DND-41 (cell line): ENCODE measurements at regions not wholly inside any gene's neighbourhood (a gene's known extent, or its start where the extent isn't known, plus 50 kb on each side); places are given as distances from the start of the nearest gene placed in this dataset.

Experiments used
- ATAC-seq: fragments of 200-7000 bp; cut with Tn5 transposase; 3 replicates; pipeline ENCODE4 v1.9.1; 2021; ENCODE audit warnings: low read depth; ENCODE audit not compliant: insufficient read depth
- DNase-seq: peaks from one replicate; pipeline ENCODE4 v3.0.0-alpha.2; 2020
- H2AFZ ChIP-seq: 2 replicates; pipeline ENCODE4 v1.6.0; 2012; ENCODE audit warnings: low read depth, low read length
- H3K27ac ChIP-seq: 2 replicates; pipeline ENCODE4 v1.5.1; 2012; ENCODE audit warnings: low read length, inconsistent platforms
- H3K27me3 ChIP-seq: fragments of 200-600 bp; sonication (generic); 2 replicates; pipeline ENCODE4 v1.6.0; 2012; ENCODE audit warnings: low read length, mild to moderate bottlenecking, inconsistent platforms; ENCODE audit not compliant: insufficient read depth, poor library complexity
- H3K36me3 ChIP-seq: 2 replicates; pipeline ENCODE4 v1.5.1; 2012; ENCODE audit warnings: low read length, inconsistent platforms; ENCODE audit not compliant: insufficient read depth
- H3K4me1 ChIP-seq: 2 replicates; pipeline ENCODE4 v1.5.1; 2012; ENCODE audit warnings: mild to moderate bottlenecking, low read length; ENCODE audit not compliant: insufficient read depth
- H3K4me2 ChIP-seq: 2 replicates; pipeline ENCODE4 v1.6.0; 2012; ENCODE audit warnings: mild to moderate bottlenecking, moderate library complexity, low read length, inconsistent platforms; ENCODE audit not compliant: insufficient read depth
- H3K4me3 ChIP-seq, 2 experiments: fragments of 200-600 bp in 1 of 2; shearing (Covaris generic) in 1 of 2; 2 replicates each; pipeline ENCODE4 v1.5.1; 2012 to 2016; ENCODE audit warnings: inconsistent platforms in 2 of 2, low read length in 2 of 2, mild to moderate bottlenecking in 2 of 2, low read depth in 1 of 2, moderate library complexity in 1 of 2
- H3K79me2 ChIP-seq: 2 replicates; pipeline ENCODE4 v1.6.0; 2012; ENCODE audit warnings: low read length, inconsistent platforms; ENCODE audit not compliant: insufficient read depth
- H3K9ac ChIP-seq: 2 replicates; pipeline ENCODE4 v1.6.0; 2012; ENCODE audit warnings: low read depth, mild to moderate bottlenecking, inconsistent platforms, low read length, moderate library complexity
- H3K9me3 ChIP-seq: 2 replicates; pipeline ENCODE4 v1.5.1; 2012; ENCODE audit warnings: low read length, moderate library complexity, mild to moderate bottlenecking, inconsistent platforms; ENCODE audit not compliant: insufficient read depth, severe bottlenecking
- H4K20me1 ChIP-seq: 2 replicates; pipeline ENCODE4 v1.6.0; 2012; ENCODE audit warnings: low read length; ENCODE audit not compliant: insufficient read depth
- EZH2 ChIP-seq: IDR thresholded peaks from 3 replicates; pipeline ENCODE4 v1.6.1; 2012; ENCODE audit warnings: borderline replicate concordance, low read depth, mild to moderate bottlenecking, moderate library complexity, low read length, inconsistent platforms; ENCODE audit not compliant: severe bottlenecking
- TF ChIP-seq, protein P1 (sequence below): IDR thresholded peaks from 2 replicates; pipeline ENCODE4 v1.5.1; 2012; ENCODE audit warnings: borderline replicate concordance, low read length, moderate library complexity, mild to moderate bottlenecking; ENCODE audit not compliant: poor library complexity, severe bottlenecking; ENCODE audit errors: extremely low read depth

DNA sequence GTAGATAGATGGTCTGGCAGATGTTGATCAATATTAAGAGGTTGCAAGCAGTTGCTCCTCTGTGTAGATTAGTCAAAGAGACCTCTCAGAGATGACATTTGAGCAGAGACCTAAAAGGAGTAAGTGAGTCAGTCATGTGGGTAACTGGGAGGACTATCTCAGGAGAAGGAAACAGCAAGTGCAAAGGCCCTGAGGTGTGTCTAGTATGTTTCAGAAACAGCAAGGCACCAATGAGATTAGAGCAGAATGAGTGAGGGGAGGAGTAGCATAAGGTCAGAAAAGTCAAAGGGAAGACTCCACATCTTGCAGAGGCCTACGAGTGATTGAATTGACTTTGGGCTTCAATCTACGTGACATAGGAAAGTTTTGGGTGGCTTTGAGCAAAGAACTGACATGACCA is 89.8 kb upstream of the COL1A2 start:
- ATAC-seq (no peak), DNase-seq (no peak)
- no peak overlapping the region for H2AFZ ChIP-seq
- no peaks in the 10 kb centered on the region for H3K36me3 ChIP-seq
- no peaks in the 10 kb centered on the region for H3K79me2 ChIP-seq
- H4K20me1 ChIP-seq = no peaks in the 10 kb centered on the region
- no peak overlapping the region for H3K27ac ChIP-seq
- TF ChIP-seq, protein P1, sequence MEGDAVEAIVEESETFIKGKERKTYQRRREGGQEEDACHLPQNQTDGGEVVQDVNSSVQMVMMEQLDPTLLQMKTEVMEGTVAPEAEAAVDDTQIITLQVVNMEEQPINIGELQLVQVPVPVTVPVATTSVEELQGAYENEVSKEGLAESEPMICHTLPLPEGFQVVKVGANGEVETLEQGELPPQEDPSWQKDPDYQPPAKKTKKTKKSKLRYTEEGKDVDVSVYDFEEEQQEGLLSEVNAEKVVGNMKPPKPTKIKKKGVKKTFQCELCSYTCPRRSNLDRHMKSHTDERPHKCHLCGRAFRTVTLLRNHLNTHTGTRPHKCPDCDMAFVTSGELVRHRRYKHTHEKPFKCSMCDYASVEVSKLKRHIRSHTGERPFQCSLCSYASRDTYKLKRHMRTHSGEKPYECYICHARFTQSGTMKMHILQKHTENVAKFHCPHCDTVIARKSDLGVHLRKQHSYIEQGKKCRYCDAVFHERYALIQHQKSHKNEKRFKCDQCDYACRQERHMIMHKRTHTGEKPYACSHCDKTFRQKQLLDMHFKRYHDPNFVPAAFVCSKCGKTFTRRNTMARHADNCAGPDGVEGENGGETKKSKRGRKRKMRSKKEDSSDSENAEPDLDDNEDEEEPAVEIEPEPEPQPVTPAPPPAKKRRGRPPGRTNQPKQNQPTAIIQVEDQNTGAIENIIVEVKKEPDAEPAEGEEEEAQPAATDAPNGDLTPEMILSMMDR = no peak
- TF ChIP-seq EZH2 = no peak
- H3K9ac ChIP-seq = no peak overlapping the region
- no peak overlapping the region for H3K4me3 ChIP-seq
- H3K4me2 ChIP-seq = no peak overlapping the region
- no peaks in the 10 kb centered on the region for H3K9me3 ChIP-seq
- no peaks in the 10 kb centered on the region for H3K27me3 ChIP-seq
- H3K4me1 ChIP-seq = no peaks in the 10 kb centered on the region

DNA sequence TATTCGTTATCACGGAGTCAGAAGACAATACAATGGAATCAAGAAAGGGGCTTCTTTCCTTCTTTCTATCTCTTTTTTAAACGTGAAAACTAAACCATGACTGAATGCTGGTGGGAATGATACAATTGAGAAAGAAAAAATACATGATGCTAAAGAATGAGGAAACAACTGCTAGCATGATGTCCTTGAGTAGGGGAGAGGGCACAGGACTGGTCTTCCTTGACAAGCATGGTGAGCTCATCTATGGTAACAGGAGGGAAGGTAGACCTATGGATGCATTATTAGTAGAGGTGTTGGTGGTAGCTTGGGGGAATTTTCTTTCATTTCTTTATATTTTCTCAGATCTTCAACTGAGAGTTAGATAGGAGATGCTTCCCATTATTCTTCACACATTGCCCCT is 88.9 kb upstream of the COL1A2 start:
- TF ChIP-seq EZH2 = no peak
- TF ChIP-seq, protein P1 = no peak

DNA sequence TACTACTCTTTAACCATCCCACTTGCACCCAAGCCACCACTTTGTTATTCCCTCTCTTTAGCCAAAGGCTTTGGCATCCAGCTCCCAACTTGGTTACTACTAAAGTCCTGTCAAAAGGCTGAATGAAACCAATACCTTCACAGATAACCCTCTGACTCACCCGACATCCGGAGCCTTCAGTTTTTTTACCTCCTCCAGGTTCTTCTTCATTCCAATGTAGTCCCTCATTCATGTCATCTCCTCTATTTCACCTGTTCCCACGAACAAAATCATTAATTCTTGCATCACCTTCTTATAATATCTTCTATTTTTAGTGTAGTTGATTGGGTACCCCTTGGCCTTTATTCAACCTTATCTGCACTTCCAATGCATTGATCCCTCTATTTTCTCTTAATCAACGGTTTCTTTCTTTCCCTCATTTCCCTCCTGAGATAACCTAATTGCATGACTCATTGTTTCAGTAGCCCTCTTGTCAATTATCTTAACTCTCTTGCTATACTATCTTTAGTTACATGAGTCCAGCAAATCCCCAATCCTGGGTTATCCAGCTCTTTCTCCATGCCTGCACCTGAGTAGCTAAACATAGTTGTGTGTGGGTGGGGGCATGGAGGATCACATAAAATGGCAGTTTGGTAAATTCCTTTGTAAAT is 87.2 kb upstream of the COL1A2 start:
- Histone ChIP-seq H3K9me3 (no peaks in the 10 kb centered on the region), H3K79me2 (no peaks in the 10 kb centered on the region), H3K27ac (no peak overlapping the region), H3K27me3 (no peaks in the 10 kb centered on the region), H3K9ac (no peak overlapping the region), H3K4me2 (no peak overlapping the region), H4K20me1 (no peaks in the 10 kb centered on the region), H3K4me3 (no peak overlapping the region), H3K36me3 (no peaks in the 10 kb centered on the region), H3K4me1 (no peaks in the 10 kb centered on the region), H2AFZ (no peak overlapping the region)
- ATAC-seq = no peak
- no peak for DNase-seq
- TF ChIP-seq, protein P1 = no peak
- no peak for TF ChIP-seq EZH2

More for the DNA sequence above, 88.9 kb upstream of the COL1A2 start:
- DNase-seq (no peak), ATAC-seq (no peak)
- no peaks in the 10 kb centered on the region for H3K9me3 ChIP-seq
- H3K9ac ChIP-seq = no peak overlapping the region
- H3K4me1 ChIP-seq = no peaks in the 10 kb centered on the region
- no peak overlapping the region for H3K4me2 ChIP-seq
- H3K79me2 ChIP-seq = no peaks in the 10 kb centered on the region
- no peak overlapping the region for H2AFZ ChIP-seq
- no peak overlapping the region for H3K4me3 ChIP-seq
- no peaks in the 10 kb centered on the region for H4K20me1 ChIP-seq
- H3K27ac ChIP-seq = no peak overlapping the region
- H3K36me3 ChIP-seq = no peaks in the 10 kb centered on the region
- no peaks in the 10 kb centered on the region for H3K27me3 ChIP-seq

DNA sequence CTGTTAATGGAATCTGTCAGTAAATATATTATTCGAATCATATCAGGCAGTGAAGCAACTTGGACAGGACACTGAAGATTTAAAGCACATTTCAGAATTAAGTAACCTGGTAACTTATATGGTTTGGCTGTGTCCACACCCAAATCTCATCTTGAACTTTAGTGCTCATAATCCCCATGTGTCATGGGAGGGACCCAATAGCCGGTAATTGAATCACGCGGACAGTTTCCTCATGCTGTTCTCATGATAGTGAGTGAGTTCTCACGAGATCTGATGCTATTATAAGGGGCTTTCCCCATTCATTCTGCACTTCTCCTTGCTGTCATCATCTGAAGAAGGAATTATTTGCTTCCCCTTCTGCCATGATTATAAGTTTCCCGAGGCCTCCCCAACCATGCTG is 83.2 kb upstream of the COL1A2 start:
- Histone ChIP-seq H3K4me2 (no peak overlapping the region), H4K20me1 (no peaks in the 10 kb centered on the region), H3K4me3 (no peak overlapping the region), H2AFZ (no peak overlapping the region), H3K4me1 (no peaks in the 10 kb centered on the region), H3K9me3 (no peaks in the 10 kb centered on the region), H3K9ac (no peak overlapping the region), H3K27me3 (no peaks in the 10 kb centered on the region), H3K36me3 (no peaks in the 10 kb centered on the region), H3K27ac (no peak overlapping the region), H3K79me2 (no peaks in the 10 kb centered on the region)
- no peak for TF ChIP-seq EZH2
- TF ChIP-seq, protein P1 = no peak
- DNase-seq = no peak
- no peak for ATAC-seq
